ENCODE measurements at regions not wholly inside any gene's neighbourhood (a gene's known extent, or its start where the extent isn't known, plus 50 kb on each side); places are given as distances from the start of the nearest gene placed in this dataset.

- ChIA-PET POLR2A (no interaction called here), CTCF (no interaction called here)
- no peak overlapping the region for H3K4me3 ChIP-seq (ENCODE audit: low read depth, low read length)
- H3K4me1 ChIP-seq, result no peaks in the 10 kb centered on the region
- no peaks in the 10 kb centered on the region for H3K9me3 Mint-ChIP-seq (ENCODE audit: unreplicated experiment)
- H3K36me3 Mint-ChIP-seq (ENCODE audit: insufficient read depth, unreplicated experiment), result no peaks in the 10 kb centered on the region
- no peak for DNase-seq
- H3K27me3 ChIP-seq (replicated peaks; ENCODE audit: control insufficient read depth, insufficient read depth, low read length), result no peaks in the 10 kb centered on the region
- H3K9me3 ChIP-seq, result no peaks in the 10 kb centered on the region
- no peak for TF ChIP-seq CTCF (IDR thresholded peaks at IDR 0.05; ENCODE audit: insufficient read depth in 1 of 2, low read depth in 1 of 2, low read length in 1 of 2, severe bottlenecking in 1 of 2, unreplicated experiment in 1 of 2)
- BruUV-seq (replicated peaks), result no TSS peak
- H3K4me1 Mint-ChIP-seq (ENCODE audit: low read depth, unreplicated experiment), result no peaks in the 10 kb centered on the region
- peaks cover 6% of the 10 kb centered on the region for H3K27me3 Mint-ChIP-seq (ENCODE audit: insufficient read depth, unreplicated experiment)
- intact Hi-C loops (cut with micrococcal nuclease; ENCODE audit: unreplicated experiment), result no loop called here
- no peak overlapping the region for H3K27ac Mint-ChIP-seq (ENCODE audit: unreplicated experiment)
- H3K36me3 ChIP-seq (ENCODE audit: control insufficient read depth, insufficient read depth, low read length), result no peaks in the 10 kb centered on the region
- H3K4me3 Mint-ChIP-seq (ENCODE audit: unreplicated experiment), result no peak overlapping the region
Observed at GRCh38 chr3:154029926-154030325, 91.3 kb upstream of the ARHGEF26 start.

GRCh38 chr3:154034797-154035330 is 86.3 kb upstream of the ARHGEF26 start:
- peaks cover 11% of the 10 kb centered on the region for H3K27me3 Mint-ChIP-seq (ENCODE audit: insufficient read depth, unreplicated experiment)
- Histone ChIP-seq H3K4me3 (ENCODE audit: low read depth, low read length) (no peak overlapping the region), H3K36me3 (ENCODE audit: control insufficient read depth, insufficient read depth, low read length) (no peaks in the 10 kb centered on the region), H3K4me1 (no peaks in the 10 kb centered on the region), H3K27me3 (replicated peaks; ENCODE audit: control insufficient read depth, insufficient read depth, low read length) (no peaks in the 10 kb centered on the region), H3K9me3 (no peaks in the 10 kb centered on the region)
- ChIA-PET POLR2A (no interaction called here), CTCF (no interaction called here)
- no peaks in the 10 kb centered on the region for H3K4me1 Mint-ChIP-seq (ENCODE audit: low read depth, unreplicated experiment)
- intact Hi-C loops (cut with micrococcal nuclease; ENCODE audit: unreplicated experiment), result no loop called here
- H3K4me3 Mint-ChIP-seq (ENCODE audit: unreplicated experiment), result no peak overlapping the region
- no peaks in the 10 kb centered on the region for H3K9me3 Mint-ChIP-seq (ENCODE audit: unreplicated experiment)
- TF ChIP-seq CTCF (IDR thresholded peaks at IDR 0.05; ENCODE audit: insufficient read depth in 1 of 2, low read depth in 1 of 2, low read length in 1 of 2, severe bottlenecking in 1 of 2, unreplicated experiment in 1 of 2), result no peak
- no peaks in the 10 kb centered on the region for H3K36me3 Mint-ChIP-seq (ENCODE audit: insufficient read depth, unreplicated experiment)
- BruUV-seq (replicated peaks), result no TSS peak
- DNase-seq, result no peak
- no peak overlapping the region for H3K27ac Mint-ChIP-seq (ENCODE audit: unreplicated experiment)

GRCh38 chr3:154040283-154040682 is 80.9 kb upstream of the ARHGEF26 start:
- intact Hi-C loops (cut with micrococcal nuclease; ENCODE audit: unreplicated experiment), result loop anchor here (1.0 kb wide), 1 partner anchor 213 kb away; no protein-coding TSS in a partner anchor
- H3K4me1 ChIP-seq, result no peaks in the 10 kb centered on the region
- no peaks in the 10 kb centered on the region for H3K9me3 Mint-ChIP-seq (ENCODE audit: unreplicated experiment)
- no peak overlapping the region for H3K4me3 ChIP-seq (ENCODE audit: low read depth, low read length)
- peaks cover 15% of the 10 kb centered on the region for H3K27me3 Mint-ChIP-seq (ENCODE audit: insufficient read depth, unreplicated experiment)
- POLR2A ChIA-PET, result no interaction called here
- peak in 1 of 2 experiments; percentile 12 for DNase-seq
- TF ChIP-seq CTCF (IDR thresholded peaks at IDR 0.05; ENCODE audit: insufficient read depth in 1 of 2, low read depth in 1 of 2, low read length in 1 of 2, severe bottlenecking in 1 of 2, unreplicated experiment in 1 of 2), result peak; percentile 40 to 41
- no peaks in the 10 kb centered on the region for H3K4me1 Mint-ChIP-seq (ENCODE audit: low read depth, unreplicated experiment)
- H3K36me3 ChIP-seq (ENCODE audit: control insufficient read depth, insufficient read depth, low read length), result no peaks in the 10 kb centered on the region
- H3K27me3 ChIP-seq (replicated peaks; ENCODE audit: control insufficient read depth, insufficient read depth, low read length), result no peaks in the 10 kb centered on the region; the same call in 1 of the 2 replicates
- no peak overlapping the region for H3K27ac Mint-ChIP-seq (ENCODE audit: unreplicated experiment)
- CTCF ChIA-PET, result no interaction called here
- H3K9me3 ChIP-seq, result no peaks in the 10 kb centered on the region
- BruUV-seq (replicated peaks), result no TSS peak
- no peaks in the 10 kb centered on the region for H3K36me3 Mint-ChIP-seq (ENCODE audit: insufficient read depth, unreplicated experiment)
- no peak overlapping the region for H3K4me3 Mint-ChIP-seq (ENCODE audit: unreplicated experiment)

Data from Caco-2 (cell line).